HG02759 (cell line): ENCODE measurements at regions not wholly inside any gene's neighbourhood (a gene's known extent, or its start where the extent isn't known, plus 50 kb on each side); places are given as distances from the start of the nearest gene placed in this dataset.
"Not testable (repeated sequence)": the region's sequence is repeated elsewhere in the genome, so short reads cannot be mapped to it uniquely, and the experiment has no call there.

ENCODE experiments used
- ATAC-seq: cut with Tn5 transposase; IDR thresholded peaks from one replicate; pipeline ENCODE4 v1.9.1; 2021; ENCODE audit warnings: mild to moderate bottlenecking, moderate library complexity; ENCODE audit not compliant: unreplicated experiment

DNA sequence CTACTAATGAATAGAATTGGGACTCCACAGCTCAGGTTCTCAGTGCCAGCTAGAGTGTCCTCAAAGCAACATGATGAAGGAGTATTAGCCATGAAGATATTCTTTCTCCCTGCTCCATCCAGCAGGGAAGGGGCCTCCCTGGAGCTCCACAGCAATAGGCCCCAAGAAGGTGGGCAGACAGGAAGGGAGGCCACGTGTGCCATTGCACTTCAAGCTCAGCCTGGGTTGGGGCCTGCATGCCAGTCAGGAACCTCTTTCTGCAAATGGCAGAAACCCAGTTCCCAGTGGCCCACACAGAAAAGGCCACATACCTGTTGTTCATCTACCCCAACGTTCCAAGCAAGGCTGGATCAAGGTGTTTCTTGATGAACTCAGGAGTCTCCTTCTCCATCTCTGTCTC lies 357.5 kb upstream of the SFSWAP start:
- ATAC-seq = no peak

- ATAC-seq = no peak
These were observed 357.1 kb upstream of the SFSWAP start for GRCh38 chr12:131353826-131354225.

DNA sequence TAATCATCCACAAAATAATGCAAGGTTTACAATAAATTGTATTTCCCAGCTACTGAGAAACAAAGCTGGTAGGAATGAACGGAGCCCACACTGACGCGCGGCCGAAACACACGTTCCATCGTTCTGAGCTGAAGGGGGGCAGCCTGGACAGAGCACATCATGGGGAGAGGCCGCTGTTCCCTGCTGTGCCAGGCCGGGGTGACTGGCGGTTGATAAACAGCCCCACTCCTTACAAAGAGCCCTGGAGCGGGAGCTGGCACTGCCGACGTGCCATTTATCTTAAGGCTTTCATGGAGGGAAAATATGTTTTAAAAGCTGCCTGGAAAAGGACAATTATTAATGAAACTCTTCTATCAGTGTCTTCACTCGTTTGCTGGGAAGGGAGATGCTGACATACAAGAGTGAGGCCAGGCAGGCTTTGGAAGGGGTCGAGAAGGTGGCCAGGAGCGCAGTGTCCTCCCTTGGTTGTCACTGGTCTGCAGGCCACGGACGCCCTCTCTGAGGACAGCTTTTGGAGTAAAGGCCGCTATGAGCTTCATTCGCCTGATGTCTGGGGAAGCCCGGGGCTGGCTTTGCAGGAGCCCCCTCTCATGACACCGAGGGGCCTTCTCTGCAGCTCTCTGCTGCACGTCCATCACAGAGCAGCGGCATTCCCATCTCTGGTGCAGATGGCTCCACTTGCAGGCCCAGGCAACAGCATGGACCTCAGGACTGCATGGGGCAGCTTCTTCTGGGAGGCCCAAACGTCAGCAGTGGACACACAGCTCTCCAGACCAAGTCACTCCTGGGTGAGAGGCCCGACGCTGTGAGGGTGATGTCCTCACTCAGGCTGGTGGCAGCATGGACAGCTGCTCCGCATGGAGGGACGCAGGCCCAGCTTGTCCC lies 355.3 kb upstream of the SFSWAP start:
- no peak for ATAC-seq

DNA sequence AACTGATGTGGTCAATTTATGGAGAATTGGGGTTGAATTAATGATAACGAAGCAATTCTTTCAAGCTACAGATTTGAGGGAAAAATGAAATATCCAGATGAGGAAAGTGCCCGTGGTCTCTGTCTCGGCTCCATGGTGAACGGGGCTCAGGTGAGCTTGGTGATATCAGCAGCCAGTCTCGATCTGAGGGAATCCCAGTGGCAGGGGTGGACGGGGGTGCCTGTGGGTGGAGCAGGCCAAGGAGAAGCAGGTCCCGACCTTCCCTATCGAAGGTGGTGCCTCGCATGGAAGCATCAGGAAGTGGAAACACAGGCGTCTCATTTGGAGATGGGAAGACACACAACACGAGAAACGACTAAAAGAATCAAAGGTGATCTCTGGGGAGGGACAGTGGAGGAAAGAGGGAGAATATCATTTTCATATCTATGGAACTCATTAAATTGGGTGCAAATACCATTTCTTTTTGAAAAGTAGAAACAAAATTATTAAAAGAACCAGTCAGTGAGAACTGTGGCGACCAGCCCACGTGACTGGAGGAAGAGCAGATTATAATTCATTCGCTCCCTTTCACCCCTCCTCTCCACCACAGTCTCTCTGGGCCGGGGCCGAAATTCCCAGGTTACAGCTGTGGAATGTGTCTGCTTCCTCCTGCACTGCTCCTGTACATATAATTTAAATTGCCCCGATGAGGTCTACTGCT lies 354.3 kb upstream of the SFSWAP start:
- no peak for ATAC-seq

DNA sequence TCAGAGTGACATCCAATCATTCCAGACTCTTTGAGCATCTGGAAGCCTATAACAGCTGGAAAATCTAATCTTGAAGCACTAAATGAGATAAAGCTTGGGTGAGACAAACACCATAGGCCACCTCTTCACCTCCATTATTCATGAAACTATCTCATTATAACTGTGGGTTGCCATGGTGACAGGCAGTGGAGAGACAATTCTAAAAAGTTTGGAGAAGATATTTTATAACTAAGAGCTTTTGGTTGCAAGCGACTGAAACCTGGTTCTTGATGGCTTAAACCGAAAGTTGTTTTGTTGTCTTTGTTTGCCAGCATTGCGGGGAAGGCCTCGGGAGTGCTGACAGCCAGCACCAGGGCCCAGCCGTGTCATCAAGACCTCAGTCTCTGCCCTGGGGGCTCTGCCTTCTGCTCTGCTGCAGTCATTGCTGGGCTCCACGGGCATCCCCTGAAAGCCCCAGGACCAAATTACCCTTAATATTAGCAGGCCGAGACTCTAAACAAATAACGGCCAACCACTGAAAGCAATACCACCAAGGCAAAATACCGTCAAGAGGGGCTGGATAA lies 353.6 kb upstream of the SFSWAP start:
- no peak for ATAC-seq

DNA sequence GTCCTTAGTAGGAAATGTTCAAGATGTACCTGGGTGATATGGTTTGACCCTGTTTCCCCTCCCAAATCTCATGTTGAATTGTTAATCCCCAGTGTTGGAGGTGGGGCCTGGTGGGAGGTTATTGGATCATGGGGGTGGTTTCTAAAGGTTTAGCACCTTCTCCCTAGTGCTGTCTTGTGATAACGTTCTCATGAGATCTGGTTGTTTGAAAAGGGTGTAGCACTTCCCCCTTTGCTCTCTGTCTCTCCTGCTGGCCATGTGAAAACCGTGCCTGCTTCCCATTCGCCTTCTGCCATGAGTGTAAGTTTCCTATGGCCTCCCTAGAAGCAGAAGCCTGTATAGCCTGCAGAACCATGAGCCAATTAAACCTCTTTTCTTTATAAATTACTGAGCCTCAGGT lies 353.0 kb upstream of the SFSWAP start:
- no peak for ATAC-seq

DNA sequence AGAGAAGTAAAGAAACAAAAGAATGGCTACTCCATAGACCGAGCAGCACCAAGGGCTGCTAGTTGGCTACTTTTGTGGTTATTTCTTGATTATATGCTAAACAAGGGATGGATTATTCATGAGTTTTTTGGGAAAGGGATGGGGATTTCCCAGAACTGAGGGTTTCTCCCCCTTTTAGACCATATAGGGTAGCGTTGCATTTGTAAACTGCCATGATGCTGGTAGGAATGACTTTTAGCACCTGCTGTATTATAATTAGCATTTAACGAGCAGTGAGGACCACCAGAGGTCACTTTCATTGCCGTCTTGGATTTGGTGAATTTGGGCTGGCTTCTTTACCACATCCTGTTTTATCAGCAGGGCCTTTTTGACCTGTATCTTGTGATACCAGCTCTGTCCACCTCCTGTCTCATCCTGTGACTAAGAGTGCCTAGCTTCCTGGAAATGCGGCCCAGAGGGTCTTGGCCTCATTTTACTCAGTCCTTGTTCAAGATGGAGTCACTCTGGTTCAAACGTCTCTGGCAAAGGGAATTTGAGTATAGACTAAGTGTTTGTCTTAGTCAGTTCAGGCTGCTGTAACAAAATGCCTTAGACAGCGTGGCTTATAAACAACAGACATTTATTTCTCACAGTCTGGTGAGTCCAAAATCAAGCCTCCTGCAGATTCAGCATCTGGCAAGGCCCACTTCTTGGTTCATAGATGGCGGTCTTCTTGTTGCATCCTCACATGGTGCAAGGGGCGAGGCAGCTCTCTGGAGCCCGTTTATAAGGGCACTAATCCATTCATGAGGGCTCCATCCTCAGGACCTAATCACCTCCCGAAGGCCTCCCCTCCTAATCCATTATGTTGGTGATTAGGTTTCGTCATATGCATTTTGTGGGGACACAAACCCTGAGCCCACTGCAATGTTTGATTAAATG lies 348.3 kb upstream of the SFSWAP start:
- ATAC-seq = no peak

DNA sequence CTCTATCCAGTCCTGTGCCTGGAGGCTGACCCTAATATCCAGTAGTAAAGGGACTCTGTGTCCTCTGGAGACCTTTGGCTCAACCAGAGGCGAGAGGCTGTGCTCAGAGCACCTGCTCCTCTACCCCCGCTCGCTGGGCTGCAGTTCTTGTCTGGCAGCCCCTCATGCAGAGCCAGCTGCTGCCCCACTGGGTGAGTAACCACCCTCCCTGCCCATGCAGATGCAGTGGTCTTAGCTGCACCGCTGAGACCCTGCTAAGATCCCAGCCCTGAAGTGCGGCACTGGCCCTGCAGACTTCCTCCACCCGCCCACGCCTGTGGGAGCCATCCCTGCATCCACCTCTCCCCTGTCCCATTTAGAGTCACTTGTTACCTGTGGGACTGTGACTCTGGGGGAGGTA lies 347.5 kb upstream of the SFSWAP start:
- no peak for ATAC-seq

DNA sequence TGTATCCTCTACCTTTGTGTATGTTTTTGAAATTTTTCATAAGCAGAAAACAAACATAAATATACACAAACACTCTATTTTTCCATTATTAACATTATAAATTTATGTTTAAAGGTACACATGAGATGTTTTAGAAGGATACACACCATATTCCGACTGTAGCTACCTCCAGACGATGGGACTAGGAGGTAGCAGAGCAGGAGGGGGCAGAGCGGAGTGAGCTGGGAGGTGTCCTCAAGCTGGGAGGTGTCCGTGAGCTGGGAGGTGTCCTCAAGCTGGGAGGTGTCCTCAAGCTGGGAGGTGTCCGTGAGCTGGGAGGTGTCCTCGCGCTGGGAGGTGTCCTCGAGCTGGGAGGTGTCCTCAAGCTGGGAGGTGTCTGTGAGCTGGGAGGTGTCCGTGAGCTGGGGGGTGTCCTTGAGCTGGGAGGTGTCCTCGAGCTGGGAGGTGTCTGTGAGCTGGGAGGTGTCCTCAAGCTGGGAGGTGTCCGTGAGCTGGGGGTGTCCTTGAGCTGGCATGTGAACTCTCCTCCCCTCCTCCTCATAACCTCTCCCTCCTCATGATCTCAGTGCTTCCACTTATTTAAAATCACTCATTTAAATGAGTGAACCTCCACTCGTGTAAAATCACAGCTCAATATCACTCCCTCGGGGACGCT lies 346.9 kb upstream of the SFSWAP start:
- no peak for ATAC-seq

DNA sequence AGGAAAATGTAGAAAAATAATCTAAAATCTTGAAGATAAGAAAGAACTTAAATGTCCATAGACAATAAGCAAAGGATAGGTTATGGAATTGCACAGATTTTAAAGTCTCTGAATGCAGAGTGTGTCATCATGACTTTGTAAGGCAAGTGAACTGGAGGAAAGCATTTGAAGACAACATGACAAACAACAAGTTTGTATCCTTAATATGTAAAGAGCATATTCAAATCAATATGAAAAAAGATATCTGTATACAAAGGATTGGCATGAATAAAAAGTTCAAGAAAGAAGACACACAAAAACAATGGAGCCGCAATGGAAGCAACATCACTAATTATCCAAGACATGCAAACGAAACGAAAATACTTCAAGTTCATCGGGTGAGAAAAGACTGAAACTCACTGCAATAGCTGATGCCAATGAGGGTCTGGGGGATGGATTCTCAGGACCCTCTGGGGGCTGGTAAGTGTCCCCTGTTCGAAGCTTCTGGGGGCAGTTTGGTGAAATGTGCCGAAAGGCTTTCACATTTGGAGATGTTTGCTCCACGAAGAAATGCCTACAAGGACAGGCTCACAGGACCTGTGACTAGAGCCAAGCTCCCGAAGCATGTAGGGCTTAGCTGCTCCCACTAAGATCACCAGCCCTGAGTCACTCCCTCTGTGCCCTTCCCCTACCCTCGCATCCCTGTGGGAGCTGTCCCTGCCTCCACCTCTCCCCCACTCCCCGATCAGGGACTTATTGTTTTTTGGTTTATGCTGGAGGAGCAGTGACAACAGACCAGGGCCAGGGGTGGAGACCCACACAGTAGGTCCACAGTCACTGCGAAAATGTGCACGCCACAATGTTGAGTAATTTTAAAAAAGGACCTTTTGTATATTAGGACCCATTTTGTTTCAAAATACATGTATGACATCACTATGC lies 345.7 kb upstream of the SFSWAP start:
- no peak for ATAC-seq

GRCh38 chr12:131365821-131366260 lies 345.0 kb upstream of the SFSWAP start:
- ATAC-seq = no peak

DNA sequence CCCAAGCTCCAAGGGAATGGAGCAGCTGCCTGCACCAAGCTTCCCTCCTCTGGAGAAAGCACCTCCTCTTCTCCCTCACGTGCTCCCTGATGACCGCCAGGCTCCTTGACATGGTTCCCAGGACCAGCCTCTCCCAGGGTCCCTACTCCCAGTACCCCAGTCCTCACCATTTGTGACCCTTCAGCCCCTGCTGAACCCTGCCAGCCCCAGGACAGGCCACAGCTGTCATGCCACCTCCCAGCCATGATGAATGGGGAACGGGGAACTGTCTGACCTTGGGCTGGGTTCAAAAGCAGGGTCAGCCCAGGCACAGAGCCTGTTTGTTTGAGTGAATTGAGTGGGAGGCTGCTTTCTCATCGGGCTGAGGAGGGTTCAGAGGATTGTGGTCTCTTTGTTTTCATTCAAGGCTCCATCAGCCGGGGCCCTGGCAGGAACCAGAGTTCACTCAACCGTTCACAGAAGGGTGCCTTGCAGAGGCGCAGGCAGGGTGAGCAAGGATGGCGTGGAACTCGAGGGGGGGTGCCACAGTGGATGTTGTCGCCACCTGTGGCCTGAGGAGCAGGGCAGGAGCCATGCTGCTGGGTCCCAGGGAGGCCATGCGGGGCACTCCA lies 344.5 kb upstream of the SFSWAP start:
- ATAC-seq = no peak

DNA sequence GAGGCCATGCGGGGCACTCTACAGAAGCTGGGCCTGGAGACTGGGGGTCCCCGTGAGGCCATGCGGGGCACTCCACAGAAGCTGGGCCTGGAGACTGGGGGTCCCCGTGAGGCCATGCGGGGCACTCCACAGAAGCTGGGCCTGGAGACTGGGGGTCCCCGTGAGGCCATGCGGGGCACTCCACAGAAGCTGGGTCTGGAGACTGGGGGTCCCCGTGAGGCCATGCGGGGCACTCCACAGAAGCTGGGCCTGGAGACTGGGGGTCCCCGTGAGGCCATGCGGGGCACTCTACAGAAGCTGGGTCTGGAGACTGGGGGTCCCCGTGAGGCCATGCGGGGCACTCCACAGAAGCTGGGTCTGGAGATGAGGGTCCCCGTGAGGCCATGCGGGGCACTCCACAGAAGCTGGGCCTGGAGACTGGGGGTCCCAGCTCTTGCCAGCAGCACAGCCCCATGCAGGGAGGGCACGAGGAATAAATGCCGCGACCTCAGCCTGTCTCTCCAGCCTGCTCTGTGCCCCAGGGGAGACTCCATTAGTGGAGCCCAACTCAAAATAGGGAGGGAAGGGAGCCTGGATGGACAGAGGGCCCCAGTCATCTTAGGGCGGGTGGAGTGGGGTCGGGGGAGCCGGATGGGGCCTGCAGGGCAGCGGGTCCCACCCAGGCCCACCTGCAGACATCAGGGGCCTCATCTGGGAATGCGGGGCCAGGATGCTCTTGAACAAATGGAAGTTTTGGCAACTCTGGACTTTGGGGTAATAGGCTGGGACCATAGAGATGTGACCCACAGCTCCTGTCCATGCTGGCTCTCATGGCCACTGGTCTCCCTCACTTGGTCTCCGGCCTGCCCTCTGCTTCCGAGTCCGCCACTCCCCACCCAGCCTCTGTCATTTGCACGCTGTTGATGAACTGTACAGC lies 343.6 kb upstream of the SFSWAP start:
- not testable (repeated sequence) for ATAC-seq

DNA sequence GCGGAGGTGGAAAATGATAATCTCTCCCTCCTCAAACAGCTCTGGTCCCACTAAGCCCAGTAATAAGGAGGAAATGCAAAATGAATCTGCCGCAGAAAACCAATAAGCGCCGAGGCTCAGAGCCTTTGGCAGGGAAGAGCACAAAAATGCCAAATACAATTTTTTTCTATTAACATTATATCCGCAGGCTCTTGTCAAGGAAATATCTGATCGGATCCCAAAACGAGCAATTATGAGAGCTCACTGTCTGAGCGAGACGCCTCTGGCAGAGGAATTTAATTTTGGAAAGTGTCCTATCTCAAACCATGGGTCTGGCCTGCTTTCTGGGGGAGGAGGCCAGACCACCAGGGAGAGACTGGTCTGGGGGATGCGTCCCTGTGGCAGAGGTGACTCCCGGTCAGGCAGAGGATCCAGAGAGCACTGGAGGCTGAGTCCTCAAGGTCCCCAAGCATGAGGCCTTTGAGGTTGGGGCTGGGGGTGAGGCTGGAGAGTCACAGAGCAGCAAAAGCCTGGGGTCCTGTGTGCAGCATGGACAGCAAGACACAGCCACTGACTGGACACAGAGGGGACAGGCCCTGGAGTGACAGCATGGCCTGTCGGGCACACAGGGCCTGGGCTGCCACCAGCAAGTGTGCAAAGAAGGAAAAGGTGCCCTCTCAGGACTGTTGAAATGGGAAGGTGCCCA lies 342.8 kb upstream of the SFSWAP start:
- no peak for ATAC-seq

DNA sequence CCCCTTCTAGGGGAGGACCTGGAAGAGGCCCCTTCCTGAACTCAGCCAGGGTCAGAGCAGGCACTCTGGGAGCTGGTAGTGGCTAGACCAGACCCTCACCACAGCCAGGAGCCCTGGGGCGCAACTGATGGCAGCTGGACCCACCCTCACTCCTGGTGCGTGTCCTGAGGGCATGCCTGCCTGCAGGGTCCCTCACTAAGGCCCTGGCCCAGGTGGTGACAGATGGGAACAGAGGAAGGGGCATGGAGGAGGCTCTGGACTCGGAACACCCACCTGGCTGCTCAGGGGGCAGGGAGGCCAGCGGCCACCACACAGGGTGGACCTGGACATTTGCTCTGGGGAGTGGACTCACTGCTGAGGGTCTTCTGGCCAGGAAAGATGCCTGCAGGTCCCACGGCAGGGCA lies 342.2 kb upstream of the SFSWAP start:
- no peak for ATAC-seq

DNA sequence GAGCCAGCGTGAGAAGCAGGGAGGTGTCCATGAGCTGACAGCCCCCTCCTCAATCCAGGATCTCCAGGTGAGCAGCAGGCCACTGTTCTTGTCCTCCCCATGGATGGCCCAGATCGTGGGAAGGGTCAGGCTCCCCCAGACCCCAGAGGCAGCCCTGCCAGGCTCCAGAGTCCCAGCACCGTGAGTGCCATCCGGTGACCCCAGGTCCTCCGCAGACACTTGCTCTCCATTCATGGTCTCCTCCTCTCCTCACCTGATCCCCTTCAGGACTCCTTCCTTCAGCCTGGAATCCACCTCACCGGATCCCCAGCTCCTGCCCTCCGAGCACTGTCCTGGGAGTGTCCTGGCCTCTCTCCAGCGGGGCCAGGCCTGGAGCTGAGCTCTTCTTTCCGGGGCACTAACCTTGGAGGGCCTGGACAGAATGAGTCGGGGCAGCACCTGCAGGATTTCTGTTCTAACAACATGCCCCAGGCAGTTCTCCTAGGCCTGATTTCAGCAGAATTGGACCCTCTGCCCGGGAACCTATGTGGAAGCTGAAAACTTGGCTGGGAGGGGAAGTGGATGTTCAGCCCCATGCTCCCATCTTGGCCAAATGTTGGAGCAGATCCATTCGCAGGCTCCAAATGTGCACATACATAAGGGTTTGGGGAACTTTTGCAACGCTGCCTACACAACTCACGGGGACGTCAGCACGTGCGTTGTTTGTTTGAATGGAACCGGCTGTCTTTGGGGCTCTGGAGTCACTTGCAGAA lies 341.6 kb upstream of the SFSWAP start:
- no peak for ATAC-seq

DNA sequence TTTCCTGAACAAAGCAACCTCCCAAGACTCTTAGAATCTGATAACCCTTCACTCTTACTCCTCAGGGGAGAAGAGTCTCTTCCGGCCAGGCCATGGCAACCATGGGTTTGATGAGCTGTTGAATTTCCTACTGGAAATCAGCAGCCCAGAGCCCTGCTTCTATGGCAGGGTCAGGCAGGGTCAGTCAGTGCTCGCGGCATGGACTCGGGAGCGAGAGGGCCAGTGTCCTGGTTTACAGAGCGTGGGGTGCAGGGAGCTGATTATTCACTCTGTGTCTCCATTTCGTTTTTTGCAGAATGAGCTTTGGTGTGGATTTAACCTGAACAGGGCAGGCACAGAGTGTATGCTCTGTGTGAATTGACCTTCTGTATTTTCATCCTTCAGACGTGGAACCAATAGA lies 340.6 kb upstream of the SFSWAP start:
- no peak for ATAC-seq
